Lower lobe of right lung (tissue), 2 donors: ENCODE measurements at regions not wholly inside any gene's neighbourhood (a gene's known extent, or its start where the extent isn't known, plus 50 kb on each side); places are given as distances from the start of the nearest gene placed in this dataset.

Experiments
- ATAC-seq, 2 donors: fragments of 200-7000 bp; cut with Tn5 transposase; one replicate each; pipeline ENCODE4 v1.9.1; 2020 to 2022; ENCODE audit warnings: mild to moderate bottlenecking in 2 of 2, moderate library complexity in 2 of 2
- DNase-seq: peaks from one replicate; pipeline ENCODE4 v3.0.0-alpha.2; 2020
- H3K27ac ChIP-seq: fragments of 200-600 bp; one replicate; pipeline ENCODE4 v1.8.0; 2022
- H3K27me3 ChIP-seq: fragments of 200-600 bp; one replicate; pipeline ENCODE4 v1.8.0; 2022; ENCODE audit warnings: low read depth
- H3K36me3 ChIP-seq: fragments of 200-600 bp; one replicate; pipeline ENCODE4 v1.8.0; 2022; ENCODE audit warnings: mild to moderate bottlenecking
- H3K4me1 ChIP-seq: fragments of 200-600 bp; one replicate; pipeline ENCODE4 v1.8.0; 2022
- H3K4me3 ChIP-seq: fragments of 200-600 bp; one replicate; pipeline ENCODE4 v1.8.0; 2022; ENCODE audit warnings: mild to moderate bottlenecking
- H3K9me3 ChIP-seq: fragments of 200-600 bp; one replicate; pipeline ENCODE4 v1.8.0; 2022
- CTCF ChIP-seq: fragments of 200-600 bp; IDR thresholded peaks from one replicate; pipeline ENCODE4 v1.8.0; 2022; ENCODE audit warnings: antibody characterized with exemption, mild to moderate bottlenecking
- intact Hi-C: fragments of 100-400 bp; cut with DNase I; formaldehyde crosslinking; loops from one replicate; pipeline ENCODE4 v1.11.0; 2022
- donor health status: DM: no; HTN: yes; CAD: no; lungs with severe emphysema.

GRCh38 chrX:20402956-20403355 lies 136.2 kb upstream of the RPS6KA3 start:
- no peaks in the 10 kb centered on the region for H3K27me3 ChIP-seq
- DNase-seq, result no peak
- no peak for ATAC-seq
- intact Hi-C loops, result no loop called here
- no peaks in the 10 kb centered on the region for H3K4me1 ChIP-seq
- no peaks in the 10 kb centered on the region for H3K36me3 ChIP-seq
- TF ChIP-seq CTCF, result no peak
- H3K4me3 ChIP-seq, result no peak overlapping the region
- H3K27ac ChIP-seq, result no peak overlapping the region
- H3K9me3 ChIP-seq, result no peaks in the 10 kb centered on the region

GRCh38 chrX:20399728-20400414 lies 133.2 kb upstream of the RPS6KA3 start:
- Histone ChIP-seq H3K36me3 (no peaks in the 10 kb centered on the region), H3K4me1 (no peaks in the 10 kb centered on the region), H3K4me3 (no peak overlapping the region), H3K9me3 (no peaks in the 10 kb centered on the region), H3K27ac (no peak overlapping the region), H3K27me3 (no peaks in the 10 kb centered on the region)
- no peak for DNase-seq
- intact Hi-C loops, result no loop called here
- no peak for TF ChIP-seq CTCF
- ATAC-seq, result no peak

- Histone ChIP-seq H3K27me3 (no peaks in the 10 kb centered on the region), H3K9me3 (no peaks in the 10 kb centered on the region), H3K4me1 (no peaks in the 10 kb centered on the region), H3K36me3 (no peaks in the 10 kb centered on the region), H3K27ac (no peak overlapping the region), H3K4me3 (no peak overlapping the region)
- DNase-seq (no peak), ATAC-seq (no peak)
- intact Hi-C loops, result no loop called here
- TF ChIP-seq CTCF, result no peak
Observed at GRCh38 chrX:20397587-20397986, 130.9 kb upstream of the RPS6KA3 start.

GRCh38 chrX:20394451-20394850 lies 127.7 kb upstream of the RPS6KA3 start:
- peak overlapping the region; percentile 53 for H3K27ac ChIP-seq

GRCh38 chrX:20393944-20394343 lies 127.2 kb upstream of the RPS6KA3 start:
- Histone ChIP-seq H3K9me3 (no peaks in the 10 kb centered on the region), H3K27me3 (no peaks in the 10 kb centered on the region), H3K4me1 (no peaks in the 10 kb centered on the region), H3K4me3 (no peak overlapping the region), H3K36me3 (no peaks in the 10 kb centered on the region), H3K27ac (no peak overlapping the region)
- peak in 1 of 2 donors; percentile 42 for ATAC-seq
- intact Hi-C loops, result no loop called here
- DNase-seq, result no peak
- no peak for TF ChIP-seq CTCF

More at GRCh38 chrX:20394451-20394850, 127.7 kb upstream of the RPS6KA3 start:
- no peak for TF ChIP-seq CTCF
- intact Hi-C loops, result no loop called here
- H3K36me3 ChIP-seq, result no peaks in the 10 kb centered on the region
- no peaks in the 10 kb centered on the region for H3K27me3 ChIP-seq
- H3K4me1 ChIP-seq, result no peaks in the 10 kb centered on the region
- no peaks in the 10 kb centered on the region for H3K9me3 ChIP-seq
- peak in 1 of 2 donors; percentile 39 for ATAC-seq
- no peak overlapping the region for H3K4me3 ChIP-seq
- DNase-seq, result no peak
